Activated CD8-positive, alpha-beta memory T cell treated with anti-CD3 and anti-CD28 coated beads, Interleukin-2, amount 50 U/mL, for 48 hours (primary cell): ENCODE measurements at regions not wholly inside any gene's neighbourhood (a gene's known extent, or its start where the extent isn't known, plus 50 kb on each side); places are given as distances from the start of the nearest gene placed in this dataset.

Experiments
- DNase-seq: peaks from one replicate; pipeline ENCODE4 v3.0.0-alpha.2; 2020

DNA sequence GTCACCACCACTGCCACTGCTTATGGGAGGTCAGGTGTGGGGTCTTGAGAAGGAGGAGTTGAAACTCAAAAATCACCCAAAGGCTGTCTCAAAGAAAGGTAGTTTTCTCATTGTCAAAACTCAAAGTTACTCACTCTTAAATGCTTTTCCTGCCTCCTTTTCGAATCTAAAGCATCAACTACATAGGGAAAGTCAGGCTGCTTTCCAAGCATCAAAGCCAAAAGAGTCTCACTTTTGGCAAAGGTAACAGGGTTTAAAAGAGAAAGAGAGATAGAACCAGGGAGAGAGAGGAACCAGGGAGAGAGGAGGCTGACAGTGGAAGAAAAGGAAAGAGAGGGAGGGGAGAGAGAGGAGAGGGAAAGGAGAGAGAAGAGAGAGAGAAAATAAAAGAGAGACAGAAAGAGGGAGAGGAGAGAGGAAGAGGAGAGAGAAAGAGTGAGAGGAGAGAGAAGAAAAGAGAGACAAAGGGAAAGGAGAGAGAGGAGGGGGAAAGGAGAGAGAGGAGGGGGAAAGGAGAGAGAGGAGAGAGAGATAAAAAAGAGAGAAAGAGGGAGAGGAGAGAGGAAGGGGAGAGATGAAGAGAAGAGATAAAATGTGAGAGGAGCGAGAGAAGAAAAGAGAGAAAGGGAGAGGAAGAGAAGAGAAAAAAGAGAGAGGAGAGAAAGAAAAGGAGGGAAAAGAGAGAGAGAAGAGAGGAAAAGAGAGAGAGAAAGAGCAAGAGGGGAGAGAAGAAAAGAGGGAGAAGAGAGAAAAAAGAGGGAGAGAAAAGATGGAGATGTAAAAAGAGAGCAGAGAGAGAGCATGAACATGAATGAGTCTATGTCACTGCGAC lies 262.0 kb upstream of the TSHZ3 start:
- DNase-seq = no peak

DNA sequence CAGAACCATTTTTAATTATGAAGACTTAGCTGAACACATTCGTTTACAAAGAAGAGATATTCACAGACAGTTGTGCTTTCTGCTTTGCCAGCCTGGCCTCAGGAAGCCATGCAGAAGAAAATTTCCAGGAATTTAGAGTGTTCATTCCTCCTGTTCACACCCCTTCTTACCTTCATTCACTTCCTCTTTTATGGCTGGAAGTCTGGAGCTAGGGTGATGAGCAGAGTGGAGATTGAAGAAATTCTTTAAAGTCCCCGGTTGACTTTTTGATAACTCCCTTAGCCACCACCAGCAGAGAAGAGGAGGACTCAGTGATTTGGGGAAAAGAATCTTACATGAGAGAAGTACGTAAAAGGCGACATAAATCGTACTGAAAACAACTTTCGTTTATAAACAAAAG lies 263.6 kb upstream of the TSHZ3 start:
- no peak for DNase-seq

DNA sequence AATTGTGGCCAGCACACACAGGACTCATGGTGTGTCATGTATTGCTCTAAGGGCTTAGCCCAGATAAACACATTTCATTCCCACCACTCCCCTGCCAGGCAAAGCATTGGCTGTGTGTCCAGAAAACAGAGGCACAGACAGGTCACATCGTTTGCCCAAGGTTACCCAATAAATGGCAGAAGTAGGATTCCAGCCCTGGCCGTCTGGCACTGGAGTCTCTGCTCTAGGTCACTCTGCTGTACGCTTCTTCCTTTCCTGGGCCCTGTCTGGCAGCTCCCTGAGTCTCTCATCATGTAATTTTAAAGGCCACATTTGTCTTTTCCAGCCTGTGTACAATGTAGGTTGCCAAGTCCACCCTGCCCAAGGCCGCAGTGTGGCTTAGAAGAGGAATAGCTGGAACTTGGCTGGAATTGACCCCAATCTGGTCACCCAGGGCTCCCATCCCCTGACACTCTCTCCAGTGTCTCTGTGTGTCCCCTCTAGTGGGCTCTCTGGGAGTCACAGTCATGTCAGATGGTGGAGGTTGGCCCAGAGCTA lies 264.5 kb upstream of the TSHZ3 start:
- DNase-seq = no peak

DNA sequence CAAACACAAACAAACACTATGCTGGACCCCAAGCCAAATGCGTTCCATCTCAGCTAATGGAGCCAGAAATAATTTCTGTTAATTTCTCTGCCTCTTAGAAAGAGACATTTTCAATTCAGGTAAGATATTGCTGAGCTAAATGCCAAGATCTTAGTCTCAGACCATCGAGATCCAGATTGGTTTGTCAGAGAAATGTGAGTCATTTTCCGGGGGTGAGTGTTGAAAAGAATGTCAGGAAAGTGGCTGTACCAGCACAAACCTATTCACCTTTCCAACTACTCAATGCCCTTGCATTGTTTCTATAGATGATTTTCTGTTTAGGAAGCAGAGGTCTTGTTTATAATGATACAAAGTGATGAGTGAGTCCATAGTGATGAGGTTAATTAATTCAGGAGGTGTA lies 266.8 kb upstream of the TSHZ3 start:
- DNase-seq = no peak

DNA sequence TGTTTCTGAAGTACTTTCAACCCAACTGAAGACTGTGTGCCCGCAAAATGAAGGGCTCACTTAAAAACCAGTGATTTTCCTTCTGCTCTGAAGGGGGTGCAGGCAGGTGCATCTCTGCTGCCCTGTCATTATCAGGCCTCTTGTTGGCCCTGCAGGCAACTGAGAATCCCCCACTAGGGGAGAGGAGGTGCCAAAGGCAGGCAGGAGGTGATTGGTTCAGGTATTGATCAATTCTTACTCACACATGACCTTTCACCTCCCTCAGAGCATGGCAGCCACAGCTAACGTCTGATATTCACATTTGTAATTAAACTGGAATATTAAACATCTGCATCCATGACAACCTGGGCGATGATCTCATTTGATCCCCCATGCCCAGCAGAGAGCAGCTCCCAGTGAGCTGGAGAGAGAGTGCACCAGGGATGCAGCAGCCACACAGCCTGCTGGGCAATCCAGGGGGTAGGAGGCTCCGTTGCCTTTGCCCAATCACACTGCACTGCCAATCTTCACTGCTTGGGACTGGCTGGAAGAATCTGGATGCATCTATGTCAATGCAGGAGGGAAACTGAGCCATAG lies 267.9 kb upstream of the TSHZ3 start:
- no peak for DNase-seq

DNA sequence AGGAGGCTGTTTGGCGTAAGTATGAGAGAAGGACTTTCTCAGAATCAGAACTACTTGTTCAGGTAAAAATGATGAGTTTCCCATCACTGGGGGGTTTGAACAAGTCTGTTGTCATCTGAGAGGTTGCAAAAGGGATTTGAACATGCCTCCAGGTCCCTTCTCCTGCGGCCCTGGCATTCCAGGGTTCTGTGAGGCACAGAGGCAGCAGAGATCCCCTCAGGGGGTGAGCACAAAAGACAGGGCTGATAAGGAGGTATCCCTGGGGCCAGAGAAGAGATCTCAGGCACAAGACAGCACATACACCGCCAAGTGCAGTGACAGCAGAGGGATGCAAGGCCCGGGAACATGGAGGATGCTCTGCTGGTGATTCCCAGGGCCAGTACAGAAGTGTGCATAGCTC lies 275.8 kb upstream of the TSHZ3 start:
- no peak for DNase-seq

DNA sequence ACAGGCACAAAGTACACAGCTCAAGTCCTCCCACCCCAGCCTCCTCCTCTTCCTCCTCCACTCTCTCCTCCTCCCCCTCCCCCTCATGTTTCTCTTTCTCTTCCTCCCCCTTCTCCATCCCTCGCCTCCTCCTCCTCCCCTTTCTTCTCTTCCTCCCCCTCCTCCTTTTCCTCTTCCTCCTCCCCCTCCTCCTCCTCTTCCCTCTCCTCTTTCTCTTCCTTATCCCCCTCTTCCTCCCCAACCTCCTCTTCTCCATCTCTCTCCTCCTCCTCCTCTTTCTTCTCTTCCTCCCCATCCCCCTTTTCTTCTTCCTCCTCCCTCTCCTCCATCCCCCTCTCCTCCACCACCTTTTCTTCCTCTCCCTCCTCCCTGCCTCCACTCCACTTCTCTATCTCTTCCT lies 276.3 kb upstream of the TSHZ3 start:
- no peak for DNase-seq

DNA sequence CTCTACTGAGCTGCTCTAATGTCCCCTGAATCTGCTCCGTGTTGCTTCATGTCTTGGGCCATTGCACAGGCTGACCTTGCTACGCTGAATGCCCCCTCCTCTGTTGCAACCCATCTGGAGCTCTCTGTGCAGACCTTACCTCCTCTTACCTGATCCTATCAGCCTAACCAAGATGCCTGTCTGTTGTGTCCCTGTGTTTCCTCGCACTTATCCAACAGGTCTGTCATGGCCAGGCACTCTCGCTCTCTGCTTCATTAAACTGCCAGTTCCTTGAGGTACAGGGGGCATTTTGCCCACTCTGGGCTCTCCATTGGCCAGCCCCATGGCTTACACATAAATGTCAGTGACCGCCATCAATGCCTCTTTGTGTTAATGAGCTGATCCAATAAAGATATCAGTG lies 277.7 kb upstream of the TSHZ3 start:
- no peak for DNase-seq

DNA sequence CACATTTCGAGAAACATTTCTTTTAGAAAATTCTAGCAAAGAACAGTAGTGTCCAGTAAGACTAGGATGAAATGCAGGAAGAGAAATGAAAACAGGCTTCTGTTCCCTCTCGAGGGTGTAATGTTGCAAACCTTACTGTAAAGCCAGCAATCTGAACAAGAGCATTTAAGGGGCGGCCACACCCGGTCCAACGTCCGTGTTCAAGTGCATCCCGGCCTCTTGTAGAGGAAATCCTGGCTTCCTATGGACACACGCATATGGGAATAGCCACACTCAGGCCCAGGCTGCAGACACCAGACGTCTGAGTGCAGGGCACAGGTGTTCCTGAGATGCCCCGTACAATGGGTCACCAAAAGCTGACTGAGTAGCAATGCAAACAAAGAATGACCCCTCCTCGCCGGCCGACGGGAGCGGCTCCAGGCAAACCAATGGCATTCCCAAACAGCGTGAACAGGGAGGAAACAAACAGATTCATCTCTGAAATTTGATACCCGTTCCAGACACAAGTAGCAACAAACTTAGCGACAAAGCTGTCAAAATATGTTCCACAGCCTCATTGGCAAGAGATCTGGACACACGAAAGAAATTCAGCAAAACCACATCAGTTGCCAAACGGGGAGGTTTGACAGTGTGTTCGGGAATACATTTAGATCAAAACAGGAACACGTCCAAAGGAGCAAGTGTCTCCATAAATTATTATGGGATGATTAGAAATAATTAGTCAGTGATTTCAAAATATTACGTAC lies 278.6 kb upstream of the TSHZ3 start:
- DNase-seq = no peak

DNA sequence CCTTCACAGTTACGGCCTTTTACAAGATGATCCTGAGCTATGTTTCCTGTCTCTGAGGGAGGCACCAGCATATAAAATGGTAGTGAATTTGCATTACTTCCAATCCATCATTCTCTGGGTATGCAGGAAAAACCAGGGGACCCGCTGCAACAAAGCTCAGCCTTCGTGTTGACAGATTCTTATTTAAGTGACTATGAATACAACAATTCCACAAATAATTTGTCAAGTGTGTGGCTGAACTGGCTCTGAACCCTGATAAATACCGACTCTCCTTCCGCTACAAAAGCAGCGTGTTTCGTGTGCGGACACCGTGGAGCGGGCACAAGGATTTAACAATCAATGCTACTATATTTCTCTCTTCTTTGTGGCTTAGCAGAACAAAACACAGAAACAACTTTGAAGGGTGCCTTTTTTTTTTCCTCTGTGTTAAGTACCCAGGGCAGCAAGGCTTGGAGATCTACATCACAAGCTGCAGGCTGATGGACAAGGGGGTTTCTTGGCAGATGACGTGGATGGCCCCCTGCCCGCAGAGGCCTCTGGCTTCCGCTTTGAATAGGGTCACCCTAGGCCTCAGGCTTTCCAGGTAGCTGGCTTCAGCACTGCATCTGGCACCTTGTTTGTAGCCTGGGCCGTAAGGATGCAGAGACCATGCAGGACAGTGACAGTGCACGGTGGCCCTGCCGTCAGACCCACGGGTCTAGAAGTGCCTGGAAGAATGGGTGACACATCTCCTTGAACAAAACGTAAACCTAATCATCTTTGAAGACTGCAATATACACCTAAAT lies 280.5 kb upstream of the TSHZ3 start:
- no peak for DNase-seq

DNA sequence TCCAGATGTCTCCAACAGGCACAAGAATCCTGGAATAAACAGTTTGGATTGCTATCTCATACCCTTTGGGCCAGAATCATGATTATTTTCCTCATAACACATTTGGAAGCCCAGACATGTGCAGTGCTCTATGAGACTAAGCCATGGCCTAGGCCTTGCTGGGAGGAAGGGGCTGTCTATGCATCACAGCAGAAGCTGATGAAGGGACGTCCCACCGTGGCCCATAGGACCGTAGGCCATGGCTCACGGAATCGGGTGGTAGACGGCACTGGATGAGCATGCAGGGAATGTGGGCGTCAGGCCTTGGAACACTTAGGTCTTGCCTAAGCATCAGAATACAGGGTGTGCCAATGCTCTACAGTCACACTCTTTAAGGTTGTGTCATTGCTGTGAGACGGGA lies 283.8 kb upstream of the TSHZ3 start:
- DNase-seq = no peak

DNA sequence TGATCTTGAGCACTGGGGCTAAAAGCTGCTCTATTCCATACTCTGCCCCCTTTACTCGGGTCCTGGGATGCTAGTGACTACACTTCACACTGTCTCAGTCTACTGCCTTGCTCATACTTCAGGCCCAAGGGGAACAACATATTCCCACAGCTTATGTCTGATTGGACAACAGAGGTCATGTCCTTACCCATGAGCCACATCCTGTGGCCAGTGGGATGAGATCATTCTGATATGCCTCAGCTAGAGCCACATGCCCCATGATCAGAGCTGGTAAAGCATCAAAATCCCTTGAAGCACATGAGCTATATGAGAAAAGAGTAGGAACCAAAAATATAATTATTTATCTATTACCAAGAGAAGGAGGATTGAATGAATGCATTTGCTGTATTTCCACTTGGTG lies 290.1 kb upstream of the TSHZ3 start:
- no peak for DNase-seq

DNA sequence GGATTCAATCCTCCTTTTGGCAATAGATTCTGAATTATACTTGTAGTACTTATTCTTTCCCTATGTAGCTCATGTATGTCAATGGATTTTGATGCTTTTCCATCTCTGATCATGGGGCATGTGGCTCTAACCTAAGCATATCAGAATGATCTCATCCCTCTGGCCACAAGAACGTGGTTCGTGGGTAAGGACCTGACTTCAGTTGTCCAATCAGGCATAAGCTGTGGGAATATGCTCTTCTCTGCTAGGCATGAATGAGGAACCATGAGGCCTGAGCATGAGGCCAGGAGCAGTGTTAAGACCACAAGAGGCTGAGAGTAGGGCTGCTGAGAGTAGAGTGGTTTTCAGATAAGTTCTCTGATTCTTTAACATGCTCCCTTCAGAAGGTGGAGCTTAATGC lies 292.4 kb upstream of the TSHZ3 start:
- DNase-seq = no peak

DNA sequence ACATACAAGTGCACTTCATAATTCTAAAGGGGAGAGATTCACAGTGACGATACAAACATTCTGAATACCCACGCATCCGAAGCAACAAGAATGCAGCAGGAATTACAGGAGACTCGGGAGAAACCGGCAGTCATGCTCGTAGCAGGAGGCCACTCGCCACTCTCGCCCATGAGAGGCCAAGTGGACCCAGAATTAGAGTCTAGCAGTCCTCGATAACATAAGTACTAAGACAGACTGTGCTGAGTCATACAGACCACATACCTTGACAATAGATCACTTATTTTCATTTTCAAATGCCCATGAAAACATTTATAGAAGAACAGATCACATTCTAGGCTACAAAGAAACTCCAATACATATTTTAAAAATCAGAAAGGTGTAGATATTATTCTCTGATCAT lies 299.1 kb upstream of the TSHZ3 start:
- DNase-seq = no peak

DNA sequence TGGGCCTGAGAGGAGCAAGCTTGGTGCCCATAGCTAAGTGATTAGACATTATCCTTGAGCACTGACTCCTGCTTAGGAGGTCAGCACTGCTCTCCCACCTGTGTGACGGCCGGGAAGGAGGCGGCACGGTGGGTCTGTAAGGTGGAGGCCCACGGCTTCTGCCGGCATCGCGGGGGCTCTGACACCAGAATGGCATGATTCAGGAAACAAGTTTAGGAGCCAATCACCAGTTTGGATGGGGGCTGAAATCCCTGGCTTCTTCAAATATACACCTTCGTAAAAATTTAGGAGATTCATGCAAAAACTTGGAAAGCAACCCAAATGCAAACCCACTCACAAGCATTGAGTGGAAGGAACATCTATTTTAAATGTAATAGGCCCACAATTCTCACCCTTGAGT lies 307.3 kb upstream of the TSHZ3 start:
- DNase-seq = no peak

DNA sequence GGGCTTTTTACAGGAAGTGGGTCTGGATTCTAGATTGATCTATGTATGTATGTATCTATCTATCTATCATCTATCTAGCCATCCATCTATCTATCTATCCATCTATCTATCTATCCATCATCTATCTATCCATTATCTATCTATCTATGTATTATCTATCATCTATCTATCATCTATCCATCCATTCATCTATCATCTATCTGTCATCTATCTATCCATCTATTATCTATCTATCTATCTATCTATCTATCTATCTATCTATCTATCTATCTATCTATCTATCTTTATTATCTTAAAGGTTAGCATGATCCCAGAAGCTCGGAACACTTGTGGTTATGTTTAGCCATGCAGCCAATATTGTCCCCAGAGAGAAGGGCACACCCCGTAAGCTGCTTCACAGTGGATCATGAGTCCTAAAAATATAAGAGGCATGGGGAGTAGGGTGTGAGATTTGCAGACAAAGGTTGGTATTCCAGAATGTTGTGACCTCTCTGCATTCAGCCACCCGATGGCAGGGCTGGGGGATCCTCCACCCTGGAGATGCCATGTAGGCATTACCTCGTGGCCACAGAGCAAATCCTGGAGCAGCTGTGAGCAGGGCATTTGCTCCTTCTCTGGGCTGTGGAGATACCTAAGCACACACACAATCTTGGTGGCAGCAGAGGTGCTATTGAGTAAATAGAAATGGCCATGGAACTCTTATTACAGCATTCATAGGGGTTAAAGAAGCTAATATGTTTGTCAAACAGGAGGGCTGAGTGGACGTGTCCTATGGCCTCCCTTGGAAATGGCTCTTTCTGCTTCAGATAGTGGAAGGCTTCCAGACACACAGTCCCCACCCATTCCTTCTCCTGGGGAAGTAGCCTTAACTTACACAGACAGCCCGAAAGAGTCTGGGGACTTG lies 310.0 kb upstream of the TSHZ3 start:
- DNase-seq = no peak

DNA sequence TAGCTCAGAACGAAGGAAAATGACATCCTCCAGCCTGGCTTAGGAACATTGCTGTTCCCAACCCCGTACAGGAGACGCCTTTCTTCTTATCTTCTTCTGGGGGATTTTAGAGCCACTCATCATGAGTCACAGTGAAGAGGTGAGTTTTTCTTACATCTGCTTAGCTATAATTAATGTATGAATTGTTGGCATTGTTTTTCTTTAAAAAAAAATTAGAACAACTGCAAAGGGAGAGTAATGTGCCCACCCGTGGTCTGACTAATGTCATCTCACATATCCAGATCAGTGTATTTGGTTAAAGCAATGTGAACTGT lies 310.6 kb upstream of the TSHZ3 start:
- DNase-seq = no peak

DNA sequence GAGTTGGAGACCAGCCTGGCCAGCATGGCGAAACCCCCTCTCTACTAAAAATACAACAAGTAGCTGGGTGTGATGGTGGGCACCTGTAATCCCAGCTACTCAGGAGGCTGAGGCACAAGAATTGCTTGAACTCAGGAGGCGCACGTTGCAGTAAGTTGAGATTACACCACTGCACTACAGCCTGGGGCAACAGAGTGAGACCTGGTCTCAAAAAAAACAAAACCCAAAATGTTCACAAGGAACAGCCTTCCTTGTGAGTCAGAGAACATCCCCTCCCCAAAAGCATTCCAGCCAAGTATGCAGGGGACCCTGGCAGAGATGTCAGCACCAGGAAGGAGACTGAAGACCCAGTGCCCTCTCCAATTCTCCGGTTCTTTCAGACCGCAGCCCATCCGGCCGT lies 314.9 kb upstream of the TSHZ3 start:
- DNase-seq = no peak

DNA sequence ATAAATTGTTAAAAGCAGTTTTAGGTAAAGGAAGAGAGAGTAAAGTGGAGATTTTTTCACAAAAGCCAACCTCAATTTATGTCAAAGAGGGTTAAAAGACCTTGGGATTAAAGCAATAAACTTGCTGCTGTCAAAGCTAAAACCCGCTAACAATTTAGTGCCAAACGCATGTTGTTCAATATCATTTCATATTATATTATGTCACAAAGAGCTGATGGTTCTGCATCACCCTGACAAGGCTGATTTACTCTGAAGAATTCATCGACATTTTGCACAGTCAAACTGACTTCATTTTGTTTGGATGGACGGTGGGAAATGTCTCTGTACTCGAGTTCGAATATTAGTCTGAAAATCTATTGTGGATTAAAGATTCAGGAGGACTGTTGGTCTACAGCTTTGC lies 315.8 kb upstream of the TSHZ3 start:
- no peak for DNase-seq

DNA sequence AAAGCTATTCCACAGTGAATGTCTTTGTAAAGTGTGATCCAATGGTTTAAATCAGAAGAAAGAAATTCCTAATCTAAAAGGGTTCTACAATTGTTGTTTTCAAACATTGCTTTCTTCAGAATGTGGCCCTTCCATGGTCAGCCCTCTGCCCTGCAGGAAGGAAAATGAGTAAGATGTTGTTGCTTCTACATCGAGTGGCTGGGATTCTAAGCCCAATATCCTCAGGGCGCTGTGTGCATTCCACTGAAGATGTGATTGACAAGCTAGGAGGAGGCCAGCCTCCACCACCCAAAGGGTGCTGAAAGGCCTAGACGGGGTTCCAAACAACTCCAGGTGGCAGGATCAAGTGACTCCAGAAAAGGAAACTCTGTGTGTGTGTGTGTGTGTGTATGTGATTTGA lies 316.9 kb upstream of the TSHZ3 start:
- no peak for DNase-seq

DNA sequence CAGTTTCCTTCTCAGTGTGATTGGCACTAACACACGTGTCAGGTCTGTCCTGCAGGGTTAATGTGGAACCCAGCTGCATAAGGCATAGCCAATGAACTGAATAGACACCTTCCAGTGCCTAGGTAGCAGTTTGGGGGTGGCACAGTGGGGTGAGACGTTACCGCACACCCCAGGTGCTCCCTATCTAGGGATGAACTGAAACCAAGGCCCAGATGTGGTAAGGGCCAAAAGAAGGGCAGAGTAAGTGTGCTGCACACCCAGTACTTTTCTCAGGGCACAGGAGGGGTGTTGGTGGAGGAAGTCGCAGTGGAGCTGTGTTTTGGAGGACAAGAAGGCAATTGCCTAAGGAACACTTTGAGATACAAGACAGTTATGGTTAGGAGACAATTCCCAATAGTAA lies 317.9 kb upstream of the TSHZ3 start:
- DNase-seq = no peak

DNA sequence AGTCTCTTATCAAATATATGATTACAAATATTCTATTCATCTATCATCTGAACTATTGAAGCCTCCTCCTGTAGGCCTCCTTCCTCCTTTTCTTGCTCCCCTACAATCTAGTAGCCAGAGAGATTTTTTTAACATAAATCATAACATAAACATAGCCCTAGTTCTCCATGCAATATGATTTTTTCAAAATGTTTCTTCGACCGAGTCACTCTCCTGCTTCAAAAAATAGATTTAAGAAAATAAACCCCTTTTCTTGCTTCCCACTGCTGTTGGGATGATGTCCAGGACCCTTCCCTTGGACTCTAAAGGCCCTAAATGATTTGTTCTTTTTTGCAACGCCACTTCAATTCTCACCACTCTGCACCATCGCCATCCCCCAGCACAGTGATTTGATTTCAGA lies 319.7 kb upstream of the TSHZ3 start:
- no peak for DNase-seq
